ENCODE measurements at regions not wholly inside any gene's neighbourhood (a gene's known extent, or its start where the extent isn't known, plus 50 kb on each side); places are given as distances from the start of the nearest gene placed in this dataset.
"Not testable (repeated sequence)": the region's sequence is repeated elsewhere in the genome, so short reads cannot be mapped to it uniquely, and the experiment has no call there.

- no peak for DNase-seq (ENCODE audit: low spot score)
Observed at GRCh38 chr10:45515630-45516029, 141.6 kb downstream of the ALOX5 start.

GRCh38 chr10:45514291-45515270 lies 140.6 kb downstream of the ALOX5 start:
- no peak for DNase-seq (ENCODE audit: low spot score)

DNA sequence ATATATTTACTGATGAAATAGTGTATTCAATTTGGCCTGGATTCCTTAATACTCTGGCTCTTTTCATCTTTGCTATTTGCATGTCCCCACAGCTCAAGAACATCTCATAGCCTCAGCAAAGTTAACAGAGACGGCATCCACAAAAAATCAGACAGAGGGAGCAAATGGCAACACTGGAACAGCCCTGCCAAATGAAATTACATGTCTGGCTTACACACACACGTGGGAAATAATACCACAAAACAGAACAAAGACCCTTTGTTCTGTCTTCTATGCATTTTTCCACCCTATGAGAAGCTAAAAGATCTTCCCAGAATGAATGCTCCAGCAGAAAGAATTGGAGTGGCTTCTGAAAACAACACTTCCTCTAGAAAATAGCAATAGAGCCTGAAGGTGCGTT lies 139.5 kb downstream of the ALOX5 start:
- DNase-seq (ENCODE audit: low spot score): no peak

DNA sequence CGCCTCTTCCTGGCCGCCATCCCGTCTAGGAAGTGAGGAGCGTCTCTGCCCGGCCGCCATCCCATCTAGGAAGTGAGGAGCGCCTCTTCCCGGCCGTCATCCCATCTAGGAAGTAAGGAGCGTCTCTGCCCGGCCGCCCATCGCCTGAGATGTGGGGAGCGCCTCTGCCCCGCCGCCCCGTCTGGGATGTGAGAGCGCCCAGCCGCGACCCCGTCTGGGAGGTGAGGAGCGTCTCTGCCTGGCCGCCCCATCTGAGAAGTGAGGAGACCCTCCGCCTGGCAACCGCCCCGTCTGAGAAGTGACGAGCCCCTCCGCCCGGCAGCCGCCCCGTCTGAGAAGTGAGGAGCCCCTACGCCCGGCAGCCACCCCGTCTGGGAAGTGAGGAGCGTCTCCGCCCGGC lies 137.9 kb downstream of the ALOX5 start:
- not testable (repeated sequence) for DNase-seq (ENCODE audit: low spot score)

GRCh38 chr10:45509491-45509890 lies 135.5 kb downstream of the ALOX5 start:
- no peak for DNase-seq (ENCODE audit: low spot score)

GRCh38 chr10:45505311-45505710 lies 131.3 kb downstream of the ALOX5 start:
- no peak for DNase-seq (ENCODE audit: low spot score)

DNA sequence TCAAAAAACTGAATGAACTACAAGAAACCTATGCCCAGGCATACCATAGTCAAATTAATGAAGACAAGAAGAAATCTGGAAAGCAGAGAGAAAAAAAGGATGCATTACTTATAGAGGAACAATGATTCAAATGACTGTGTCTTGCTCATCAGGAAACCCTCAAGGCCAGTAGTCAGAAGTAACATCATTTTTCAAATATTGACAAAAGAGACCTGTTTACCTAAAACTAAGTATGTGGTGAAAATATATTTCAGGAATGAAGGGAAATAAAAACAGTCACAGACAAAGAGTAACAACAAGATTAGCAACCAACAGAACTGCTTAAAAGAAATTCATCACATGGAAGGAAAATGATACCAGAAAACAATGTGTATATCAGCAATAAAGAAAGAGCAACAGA lies 128.4 kb downstream of the ALOX5 start:
- DNase-seq (ENCODE audit: low spot score): no peak

- DNase-seq (ENCODE audit: low spot score): no peak
Observed at GRCh38 chr10:45501791-45502190, 127.8 kb downstream of the ALOX5 start.

DNA sequence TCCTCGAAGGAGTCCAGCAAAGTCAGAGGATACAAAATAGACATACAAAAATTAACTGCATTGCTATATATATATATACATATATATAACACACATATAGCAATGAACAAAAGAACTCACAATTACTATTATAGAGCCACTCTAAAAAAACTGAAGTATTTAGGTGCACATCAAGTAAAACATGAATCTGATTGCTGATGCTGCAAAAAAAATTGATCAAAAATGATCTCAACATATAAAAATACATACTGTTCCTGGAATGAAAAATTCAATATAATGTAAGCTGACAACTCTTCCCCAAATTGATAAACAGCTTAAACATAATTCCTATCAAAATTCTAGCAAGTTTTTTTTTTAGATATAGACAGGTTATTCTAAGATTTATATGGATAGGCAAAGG lies 126.8 kb downstream of the ALOX5 start:
- no peak for DNase-seq (ENCODE audit: low spot score)

GRCh38 chr10:45500304-45500703 lies 126.3 kb downstream of the ALOX5 start:
- DNase-seq (ENCODE audit: low spot score): no peak

DNA sequence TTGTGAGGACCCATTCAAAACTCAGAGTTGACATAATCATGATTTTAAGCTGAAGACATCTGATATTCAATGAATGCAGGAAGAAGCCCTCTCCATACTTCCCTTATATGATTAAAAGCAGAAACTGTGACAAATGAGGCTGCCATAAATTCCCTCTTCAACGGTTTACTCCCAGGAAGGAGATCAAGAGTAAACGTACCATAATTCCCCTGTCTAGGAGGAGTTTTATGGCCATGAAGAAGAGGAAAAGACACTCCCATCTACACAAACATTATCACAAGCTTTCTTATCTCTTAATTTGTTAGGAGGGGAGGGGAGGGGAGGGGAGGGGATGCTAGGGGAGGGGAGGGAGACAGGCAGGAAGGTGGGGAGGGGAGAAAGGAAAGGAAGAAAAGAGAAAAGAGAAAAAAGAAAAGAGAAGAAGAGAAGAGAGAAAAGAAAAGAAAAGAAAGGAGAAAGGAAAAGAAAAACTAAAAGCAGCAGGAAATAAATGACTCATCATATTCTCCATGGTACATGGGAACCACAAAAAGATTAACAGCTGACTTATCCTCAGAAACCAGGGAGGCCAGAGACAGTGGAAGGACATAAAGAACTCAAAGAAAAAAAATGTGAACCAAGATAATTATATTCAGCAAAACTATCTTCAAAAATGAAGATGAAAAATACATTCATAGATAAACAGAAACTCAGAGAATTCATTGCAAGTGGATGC lies 121.6 kb downstream of the ALOX5 start:
- DNase-seq (ENCODE audit: low spot score): peak; percentile 9
